GM12891 (cell line): ENCODE measurements at regions not wholly inside any gene's neighbourhood (a gene's known extent, or its start where the extent isn't known, plus 50 kb on each side); places are given as distances from the start of the nearest gene placed in this dataset.

Experiments used
- PAX5 ChIP-seq: IDR thresholded peaks from 2 replicates; pipeline ENCODE4 v1.6.1; 2011; ENCODE audit warnings: low read length, moderate library complexity, mild to moderate bottlenecking; ENCODE audit not compliant: insufficient read depth, severe bottlenecking
- POLR2A ChIP-seq: IDR thresholded peaks from 2 replicates; pipeline ENCODE4 v1.6.1; 2011; ENCODE audit warnings: low read depth, low read length, control low read depth
- POLR2AphosphoS5 ChIP-seq: IDR thresholded peaks from 2 replicates; pipeline ENCODE4 v1.6.1; 2011; ENCODE audit warnings: low read depth, low read length, control low read depth
- POU2F2 ChIP-seq: IDR thresholded peaks from 2 replicates; pipeline ENCODE4 v1.6.1; 2011; ENCODE audit warnings: low read depth, mild to moderate bottlenecking, control low read depth, low read length, moderate library complexity
- SPI1 ChIP-seq: IDR thresholded peaks from 2 replicates; pipeline ENCODE4 v1.6.1; 2011; ENCODE audit warnings: low read depth, low read length, control low read depth
- TAF1 ChIP-seq: IDR thresholded peaks from 2 replicates; pipeline ENCODE4 v1.6.1; 2011; ENCODE audit warnings: low read depth, low read length, control low read depth

DNA sequence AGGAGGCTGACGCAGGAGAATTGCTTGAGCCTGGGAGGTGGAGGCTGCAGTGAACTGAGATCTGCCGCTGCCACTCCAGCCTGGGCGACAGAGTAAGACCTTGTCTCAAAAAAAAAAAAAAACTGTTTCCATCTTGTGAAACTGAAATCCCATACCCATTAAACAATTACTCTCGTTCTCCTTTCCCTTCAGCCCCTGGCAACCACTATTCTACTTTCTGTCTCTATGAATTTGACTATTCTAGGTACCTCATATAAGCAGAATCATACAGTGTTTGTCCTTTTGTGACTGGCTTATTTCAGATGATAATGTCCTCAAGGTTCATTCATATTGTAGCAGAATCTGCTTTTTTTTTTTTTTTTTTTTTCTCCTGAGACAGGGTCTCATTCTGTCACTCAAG is 51.5 kb upstream of the UBE2E1 start:
- no peak for TF ChIP-seq POLR2A
- TF ChIP-seq POLR2AphosphoS5 = no peak
- TF ChIP-seq SPI1 = no peak
- TF ChIP-seq POU2F2 = no peak
- TF ChIP-seq PAX5 = no peak
- no peak for TF ChIP-seq TAF1
